ENCODE measurements at regions not wholly inside any gene's neighbourhood (a gene's known extent, or its start where the extent isn't known, plus 50 kb on each side); places are given as distances from the start of the nearest gene placed in this dataset.

DNA sequence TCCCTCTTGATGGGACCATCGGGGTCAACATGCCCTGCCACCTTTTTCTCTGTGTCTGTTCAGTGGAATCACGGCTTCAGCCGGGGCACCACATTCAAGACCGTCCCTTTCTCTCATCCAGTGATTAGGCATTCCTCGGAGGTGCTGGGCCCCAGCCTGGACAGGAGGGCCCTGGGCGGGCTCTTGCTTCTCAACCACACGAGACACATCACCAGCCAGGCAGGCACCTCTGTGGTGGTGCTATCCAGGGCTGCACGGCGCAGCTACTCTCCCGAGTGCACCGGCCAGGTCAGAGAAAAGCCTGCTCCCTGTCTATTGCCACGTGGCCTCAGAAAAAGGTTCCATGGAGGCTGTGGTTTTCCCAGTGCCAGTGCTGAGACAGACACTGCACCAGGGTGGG lies 255.2 kb upstream of the IRX1 start:
- peak overlapping the region; percentile 50 for H3K27ac ChIP-seq (ENCODE audit: low read depth, low read length)
- peaks cover 4 to 20% (median 7%) of the 10 kb centered on the region in 5 donors for H3K4me1 ChIP-seq (ENCODE audit: control insufficient read depth in 5 of 5, insufficient read depth in 5 of 5, low read length in 5 of 5)
- H3K36me3 ChIP-seq (ENCODE audit: control insufficient read depth in 5 of 5, insufficient read depth in 5 of 5, low read length in 5 of 5): no peaks in the 10 kb centered on the region
- H3K4me3 ChIP-seq (ENCODE audit: low read depth in 1 of 5, low read length in 5 of 5): no peak overlapping the region
- peaks cover 0 to 2% (median 0%) of the 10 kb centered on the region in 5 donors for H3K27me3 ChIP-seq (ENCODE audit: control insufficient read depth in 5 of 5, insufficient read depth in 4 of 5, low read length in 5 of 5)
- no peaks in the 10 kb centered on the region for H3K9me3 ChIP-seq (ENCODE audit: control insufficient read depth in 5 of 5, low read length in 5 of 5)
- H3K9ac ChIP-seq (ENCODE audit: low read length in 5 of 5): no peak overlapping the region

DNA sequence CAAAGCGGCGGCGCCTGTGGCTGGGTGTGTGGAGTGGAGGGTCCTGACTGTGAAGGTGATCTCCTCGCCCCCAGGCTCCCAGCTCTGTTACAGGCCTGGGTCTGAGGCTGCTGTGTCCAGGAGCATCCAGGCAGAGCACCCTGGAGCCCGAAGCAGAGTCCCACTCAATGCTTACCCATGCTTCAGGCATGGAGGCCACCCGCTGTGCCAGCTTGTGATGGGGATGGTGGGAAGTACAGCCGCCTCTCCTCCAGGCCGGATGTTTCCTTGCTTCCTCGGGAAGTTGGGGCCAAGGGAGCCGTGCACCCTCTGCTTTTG lies 255.9 kb upstream of the IRX1 start:
- Histone ChIP-seq H3K36me3 (ENCODE audit: control insufficient read depth in 5 of 5, insufficient read depth in 5 of 5, low read length in 5 of 5) (no peaks in the 10 kb centered on the region), H3K9me3 (ENCODE audit: control insufficient read depth in 5 of 5, low read length in 5 of 5) (no peaks in the 10 kb centered on the region), H3K27ac (ENCODE audit: low read depth, low read length) (peak overlapping the region; percentile 50), H3K9ac (ENCODE audit: low read length in 5 of 5) (no peak overlapping the region), H3K4me3 (ENCODE audit: low read depth in 1 of 5, low read length in 5 of 5) (peak overlapping the region in 1 of 5 donors; percentile 24), H3K27me3 (ENCODE audit: control insufficient read depth in 5 of 5, insufficient read depth in 4 of 5, low read length in 5 of 5) (peaks cover 0 to 2% (median 0%) of the 10 kb centered on the region in 5 donors), H3K4me1 (ENCODE audit: control insufficient read depth in 5 of 5, insufficient read depth in 5 of 5, low read length in 5 of 5) (peaks cover 4 to 20% (median 7%) of the 10 kb centered on the region in 5 donors)

DNA sequence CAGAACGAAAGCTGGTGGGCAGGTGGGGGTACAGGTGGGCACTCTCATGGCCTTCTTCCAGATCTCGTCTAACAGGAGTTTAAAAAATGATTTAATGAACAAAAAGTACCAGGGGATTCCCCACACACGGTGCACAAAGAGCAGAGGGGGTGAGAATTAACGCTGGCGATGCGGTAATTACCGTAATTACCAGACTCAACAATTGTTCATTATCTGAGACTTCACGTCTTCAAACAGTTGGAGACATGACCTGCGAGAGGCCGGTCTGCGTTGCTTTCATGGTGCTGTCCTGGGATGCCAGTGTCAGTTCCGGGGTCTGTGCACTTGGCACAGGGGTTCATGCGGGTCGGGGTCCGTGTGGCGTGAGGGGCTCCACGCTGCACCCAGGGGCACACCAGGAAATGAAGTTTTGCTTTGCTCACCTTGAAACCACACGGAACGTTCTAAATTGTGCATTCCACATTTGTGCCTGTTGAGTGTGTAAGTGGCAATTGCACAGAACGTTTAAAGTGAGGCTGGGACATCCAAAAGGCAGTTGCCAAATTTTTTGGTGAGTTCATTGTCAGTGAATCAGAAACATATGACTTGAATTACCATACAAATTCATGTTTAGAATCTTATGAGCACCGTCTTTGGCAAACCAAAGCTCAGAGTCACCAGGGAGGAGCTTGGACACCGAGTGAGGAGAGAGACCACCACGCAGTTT lies 256.4 kb upstream of the IRX1 start:
- Histone ChIP-seq H3K27ac (ENCODE audit: low read depth, low read length) (peak overlapping the region; percentile 50), H3K4me3 (ENCODE audit: low read depth in 1 of 5, low read length in 5 of 5) (peak overlapping the region in 1 of 5 donors; percentile 24), H3K36me3 (ENCODE audit: control insufficient read depth in 5 of 5, insufficient read depth in 5 of 5, low read length in 5 of 5) (no peaks in the 10 kb centered on the region), H3K9me3 (ENCODE audit: control insufficient read depth in 5 of 5, low read length in 5 of 5) (no peaks in the 10 kb centered on the region), H3K27me3 (ENCODE audit: control insufficient read depth in 5 of 5, insufficient read depth in 4 of 5, low read length in 5 of 5) (peaks cover 0 to 2% (median 0%) of the 10 kb centered on the region in 5 donors), H3K4me1 (ENCODE audit: control insufficient read depth in 5 of 5, insufficient read depth in 5 of 5, low read length in 5 of 5) (peaks cover 4 to 20% (median 7%) of the 10 kb centered on the region in 5 donors), H3K9ac (ENCODE audit: low read length in 5 of 5) (no peak overlapping the region)

DNA sequence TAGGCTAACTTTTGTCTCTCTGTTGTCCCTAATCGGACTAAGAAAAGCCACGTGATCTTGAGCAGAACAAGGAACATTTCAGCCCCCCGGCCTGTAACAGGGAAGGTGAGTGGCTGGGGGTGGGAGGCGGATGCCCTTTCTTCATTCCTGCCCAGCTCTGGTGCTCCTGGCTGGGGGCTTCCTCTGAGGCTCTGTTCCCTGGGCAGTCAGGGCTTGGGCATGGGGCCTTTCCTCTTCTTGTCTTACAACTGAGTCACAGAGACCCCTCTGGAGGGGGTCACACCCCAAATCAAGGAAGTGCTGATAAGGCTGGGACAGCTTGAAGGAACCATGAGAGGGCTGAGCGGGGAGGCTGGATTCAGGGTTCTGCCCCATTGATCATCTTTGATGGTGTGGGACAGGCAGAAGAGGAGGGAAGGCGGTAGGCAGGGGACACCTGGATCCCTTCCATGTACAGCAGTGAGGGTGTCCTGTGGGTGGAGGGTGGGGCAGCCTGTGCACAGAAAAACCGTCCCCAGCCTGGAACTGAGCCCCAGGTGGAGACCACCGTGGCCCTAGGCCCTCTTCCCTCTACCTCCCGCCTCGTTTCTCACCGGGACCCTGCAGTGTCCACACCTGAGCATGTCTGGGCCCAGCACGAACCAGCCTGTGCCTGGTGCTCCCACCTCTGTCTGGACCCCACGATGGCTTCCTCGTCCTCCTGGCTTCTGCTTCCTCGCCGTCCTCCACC lies 257.7 kb upstream of the IRX1 start:
- peaks cover 4 to 20% (median 7%) of the 10 kb centered on the region in 5 donors for H3K4me1 ChIP-seq (ENCODE audit: control insufficient read depth in 5 of 5, insufficient read depth in 5 of 5, low read length in 5 of 5)
- H3K27me3 ChIP-seq (ENCODE audit: control insufficient read depth in 5 of 5, insufficient read depth in 4 of 5, low read length in 5 of 5): peaks cover 0 to 2% (median 0%) of the 10 kb centered on the region in 5 donors
- H3K4me3 ChIP-seq (ENCODE audit: low read depth in 1 of 5, low read length in 5 of 5): no peak overlapping the region
- H3K9me3 ChIP-seq (ENCODE audit: control insufficient read depth in 5 of 5, low read length in 5 of 5): no peaks in the 10 kb centered on the region
- H3K9ac ChIP-seq (ENCODE audit: low read length in 5 of 5): no peak overlapping the region
- no peak overlapping the region for H3K27ac ChIP-seq (ENCODE audit: low read depth, low read length)
- H3K36me3 ChIP-seq (ENCODE audit: control insufficient read depth in 5 of 5, insufficient read depth in 5 of 5, low read length in 5 of 5): no peaks in the 10 kb centered on the region

DNA sequence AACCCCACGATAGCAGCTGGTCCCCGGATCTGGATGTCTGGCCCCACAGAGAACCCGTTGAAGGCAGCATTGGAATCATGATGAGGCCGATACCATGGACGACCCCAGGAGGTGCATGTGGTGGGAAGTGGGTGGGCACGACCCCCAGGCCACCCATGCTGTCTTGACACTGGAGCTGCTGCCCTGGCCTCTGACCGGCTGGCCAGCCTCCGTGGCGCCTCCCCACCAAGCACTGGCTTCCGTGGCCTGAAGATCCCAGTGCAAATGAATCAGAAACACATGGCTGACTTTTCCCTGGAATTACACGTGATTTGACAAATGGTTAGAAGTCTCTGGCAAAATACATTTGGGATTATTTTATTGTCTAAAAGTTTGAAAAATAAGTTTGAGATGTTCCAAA lies 259.0 kb upstream of the IRX1 start:
- no peak overlapping the region for H3K4me3 ChIP-seq (ENCODE audit: low read depth in 1 of 5, low read length in 5 of 5)
- H3K27me3 ChIP-seq (ENCODE audit: control insufficient read depth in 5 of 5, insufficient read depth in 4 of 5, low read length in 5 of 5): peaks cover 0 to 2% (median 0%) of the 10 kb centered on the region in 5 donors
- no peak overlapping the region for H3K9ac ChIP-seq (ENCODE audit: low read length in 5 of 5)
- no peaks in the 10 kb centered on the region for H3K9me3 ChIP-seq (ENCODE audit: control insufficient read depth in 5 of 5, low read length in 5 of 5)
- H3K36me3 ChIP-seq (ENCODE audit: control insufficient read depth in 5 of 5, insufficient read depth in 5 of 5, low read length in 5 of 5): no peaks in the 10 kb centered on the region
- H3K27ac ChIP-seq (ENCODE audit: low read depth, low read length): no peak overlapping the region
- H3K4me1 ChIP-seq (ENCODE audit: control insufficient read depth in 5 of 5, insufficient read depth in 5 of 5, low read length in 5 of 5): peaks cover 4 to 20% (median 7%) of the 10 kb centered on the region in 5 donors

DNA sequence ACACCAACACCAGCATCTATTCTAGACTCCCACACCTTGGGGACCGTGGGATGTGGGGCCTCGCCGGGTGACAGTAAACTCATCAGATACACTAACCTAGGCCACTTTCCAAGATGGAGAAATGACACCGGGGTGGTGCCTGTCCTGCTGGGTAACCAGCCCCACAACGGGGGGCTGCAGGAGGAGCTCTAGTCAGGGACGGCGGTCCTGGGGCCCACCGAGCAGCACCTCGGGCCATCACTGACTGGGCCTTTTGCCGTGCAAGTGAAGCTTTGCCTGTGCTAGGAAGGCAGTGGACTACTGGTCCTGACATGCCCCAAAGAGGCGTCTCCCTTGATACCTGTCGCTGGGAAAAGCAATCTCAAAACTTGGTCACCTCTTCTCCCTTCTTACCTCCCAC lies 260.3 kb upstream of the IRX1 start:
- Histone ChIP-seq H3K4me3 (ENCODE audit: low read depth in 1 of 5, low read length in 5 of 5) (no peak overlapping the region), H3K9me3 (ENCODE audit: control insufficient read depth in 5 of 5, low read length in 5 of 5) (no peaks in the 10 kb centered on the region), H3K9ac (ENCODE audit: low read length in 5 of 5) (no peak overlapping the region), H3K27me3 (ENCODE audit: control insufficient read depth in 5 of 5, insufficient read depth in 4 of 5, low read length in 5 of 5) (peaks cover 0 to 2% (median 0%) of the 10 kb centered on the region in 5 donors), H3K4me1 (ENCODE audit: control insufficient read depth in 5 of 5, insufficient read depth in 5 of 5, low read length in 5 of 5) (peaks cover 4 to 18% (median 7%) of the 10 kb centered on the region in 5 donors), H3K36me3 (ENCODE audit: control insufficient read depth in 5 of 5, insufficient read depth in 5 of 5, low read length in 5 of 5) (no peaks in the 10 kb centered on the region), H3K27ac (ENCODE audit: low read depth, low read length) (no peak overlapping the region)

DNA sequence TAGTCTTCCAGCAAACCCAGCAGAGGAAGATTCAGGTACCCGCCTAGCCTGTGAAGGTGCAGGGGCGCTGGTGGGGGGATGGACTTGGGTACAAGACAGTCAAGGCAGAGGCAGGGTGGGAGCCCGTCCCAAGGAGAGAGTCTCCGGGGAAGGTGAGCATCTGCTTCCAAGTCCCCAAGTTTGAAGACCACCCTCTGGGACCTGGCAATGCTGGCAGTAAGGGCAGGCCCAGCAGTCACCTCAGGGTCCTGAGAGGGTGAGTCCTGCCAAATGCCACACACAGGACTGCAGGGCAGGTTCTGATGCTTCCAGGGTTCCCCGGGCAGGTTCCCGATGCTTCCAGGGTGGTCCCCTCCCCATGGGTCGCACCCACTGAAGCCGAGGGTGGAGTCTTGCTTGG lies 261.8 kb upstream of the IRX1 start:
- Histone ChIP-seq H3K27ac (ENCODE audit: low read depth, low read length) (no peak overlapping the region), H3K9ac (ENCODE audit: low read length in 5 of 5) (no peak overlapping the region), H3K27me3 (ENCODE audit: control insufficient read depth in 5 of 5, insufficient read depth in 4 of 5, low read length in 5 of 5) (peaks cover 0 to 2% (median 0%) of the 10 kb centered on the region in 5 donors), H3K4me1 (ENCODE audit: control insufficient read depth in 5 of 5, insufficient read depth in 5 of 5, low read length in 5 of 5) (peaks cover 1 to 10% (median 7%) of the 10 kb centered on the region in 5 donors), H3K4me3 (ENCODE audit: low read depth in 1 of 5, low read length in 5 of 5) (no peak overlapping the region), H3K36me3 (ENCODE audit: control insufficient read depth in 5 of 5, insufficient read depth in 5 of 5, low read length in 5 of 5) (no peaks in the 10 kb centered on the region), H3K9me3 (ENCODE audit: control insufficient read depth in 5 of 5, low read length in 5 of 5) (no peaks in the 10 kb centered on the region)

DNA sequence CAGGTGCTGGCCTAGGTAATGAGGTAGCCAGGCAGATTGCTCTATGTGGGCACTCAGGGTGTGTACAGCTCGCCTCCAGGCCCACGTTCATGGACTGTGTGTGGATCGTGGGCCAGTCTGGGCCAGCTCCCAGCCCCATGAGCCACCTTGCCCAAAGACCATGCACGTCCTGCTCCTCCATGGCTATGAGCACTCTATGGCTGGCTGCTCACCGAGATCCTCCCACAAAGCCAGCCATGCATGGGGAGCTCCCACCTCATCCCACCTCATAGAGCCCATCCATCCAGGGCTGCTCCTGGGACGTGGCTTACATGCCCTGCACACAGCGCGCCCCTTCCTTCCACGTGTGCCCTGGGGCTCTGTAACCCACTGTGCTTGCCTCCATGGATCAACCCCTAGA lies 262.5 kb upstream of the IRX1 start:
- Histone ChIP-seq H3K4me1 (ENCODE audit: control insufficient read depth in 5 of 5, insufficient read depth in 5 of 5, low read length in 5 of 5) (peaks cover 1 to 10% (median 7%) of the 10 kb centered on the region in 5 donors), H3K9ac (ENCODE audit: low read length in 5 of 5) (no peak overlapping the region)

DNA sequence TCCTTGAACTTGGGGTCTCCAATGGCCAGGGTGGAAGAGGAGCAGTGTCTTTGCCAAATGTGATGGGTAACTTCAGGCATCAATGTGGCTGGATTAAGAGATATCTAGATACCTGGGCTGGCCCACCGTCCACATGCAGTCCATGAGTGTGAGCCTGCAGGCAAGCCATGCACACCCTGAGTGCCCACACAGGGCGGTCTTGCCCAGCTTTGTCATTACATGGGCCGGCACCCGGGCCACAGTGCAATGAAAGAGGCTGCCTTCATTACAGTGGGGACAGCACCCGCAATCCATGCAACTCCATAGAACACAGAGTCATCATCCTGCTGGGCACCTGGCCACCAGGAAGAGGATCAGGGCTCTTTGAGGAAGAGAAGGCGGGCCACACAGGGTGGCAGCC lies 263.8 kb upstream of the IRX1 start:
- H3K9me3 ChIP-seq (ENCODE audit: control insufficient read depth in 5 of 5, low read length in 5 of 5): peaks cover 0 to 4% (median 0%) of the 10 kb centered on the region in 5 donors
- no peak overlapping the region for H3K27ac ChIP-seq (ENCODE audit: low read depth, low read length)
- H3K4me3 ChIP-seq (ENCODE audit: low read depth in 1 of 5, low read length in 5 of 5): no peak overlapping the region
- H3K9ac ChIP-seq (ENCODE audit: low read length in 5 of 5): no peak overlapping the region
- H3K27me3 ChIP-seq (ENCODE audit: control insufficient read depth in 5 of 5, insufficient read depth in 4 of 5, low read length in 5 of 5): no peaks in the 10 kb centered on the region
- peaks cover 1 to 12% (median 9%) of the 10 kb centered on the region in 5 donors for H3K4me1 ChIP-seq (ENCODE audit: control insufficient read depth in 5 of 5, insufficient read depth in 5 of 5, low read length in 5 of 5)
- no peaks in the 10 kb centered on the region for H3K36me3 ChIP-seq (ENCODE audit: control insufficient read depth in 5 of 5, insufficient read depth in 5 of 5, low read length in 5 of 5)

More for the DNA sequence above, 262.5 kb upstream of the IRX1 start:
- H3K27me3 ChIP-seq (ENCODE audit: control insufficient read depth in 5 of 5, insufficient read depth in 4 of 5, low read length in 5 of 5): peaks cover 0 to 1% (median 0%) of the 10 kb centered on the region in 5 donors
- H3K9me3 ChIP-seq (ENCODE audit: control insufficient read depth in 5 of 5, low read length in 5 of 5): peaks cover 0 to 4% (median 0%) of the 10 kb centered on the region in 5 donors
- no peak overlapping the region for H3K27ac ChIP-seq (ENCODE audit: low read depth, low read length)
- no peaks in the 10 kb centered on the region for H3K36me3 ChIP-seq (ENCODE audit: control insufficient read depth in 5 of 5, insufficient read depth in 5 of 5, low read length in 5 of 5)
- no peak overlapping the region for H3K4me3 ChIP-seq (ENCODE audit: low read depth in 1 of 5, low read length in 5 of 5)

DNA sequence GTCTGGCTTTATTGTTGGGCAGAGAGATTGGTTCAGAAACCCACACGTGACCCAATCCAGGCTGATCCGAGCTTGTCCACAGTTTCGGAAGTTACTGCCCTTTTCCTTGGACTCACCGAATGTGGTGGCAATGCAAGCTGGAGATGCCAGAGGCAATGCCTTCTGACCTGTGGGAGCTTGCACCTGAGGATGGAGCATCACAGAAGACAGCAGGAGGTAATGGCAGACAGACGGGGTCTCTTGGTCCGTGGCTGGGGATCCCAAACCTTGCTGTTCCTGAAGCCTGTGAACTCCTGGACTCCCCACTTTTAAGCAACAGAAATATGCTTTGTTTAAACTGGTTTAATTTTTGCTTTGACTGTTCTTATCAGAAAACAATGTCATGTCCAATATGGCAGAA lies 265.2 kb upstream of the IRX1 start:
- no peaks in the 10 kb centered on the region for H3K36me3 ChIP-seq (ENCODE audit: control insufficient read depth in 5 of 5, insufficient read depth in 5 of 5, low read length in 5 of 5)
- H3K9ac ChIP-seq (ENCODE audit: low read length in 5 of 5): no peak overlapping the region
- H3K4me3 ChIP-seq (ENCODE audit: low read depth in 1 of 5, low read length in 5 of 5): no peak overlapping the region
- no peak overlapping the region for H3K27ac ChIP-seq (ENCODE audit: low read depth, low read length)
- no peaks in the 10 kb centered on the region for H3K27me3 ChIP-seq (ENCODE audit: control insufficient read depth in 5 of 5, insufficient read depth in 4 of 5, low read length in 5 of 5)
- H3K4me1 ChIP-seq (ENCODE audit: control insufficient read depth in 5 of 5, insufficient read depth in 5 of 5, low read length in 5 of 5): peaks cover 0 to 18% (median 15%) of the 10 kb centered on the region in 5 donors
- peaks cover 0 to 4% (median 0%) of the 10 kb centered on the region in 5 donors for H3K9me3 ChIP-seq (ENCODE audit: control insufficient read depth in 5 of 5, low read length in 5 of 5)

Measured in subcutaneous abdominal adipose tissue (tissue), 5 donors.